DMS153 treated with DMSO at 0.1 percent for 48 hours (cell line): ENCODE measurements at regions not wholly inside any gene's neighbourhood (a gene's known extent, or its start where the extent isn't known, plus 50 kb on each side); places are given as distances from the start of the nearest gene placed in this dataset.

Experiments
- DNase-seq: peaks from one replicate; lab custom pipeline; 2025; ENCODE audit not compliant: unreplicated experiment; lab: John Stamatoyannopoulos, UW

DNA sequence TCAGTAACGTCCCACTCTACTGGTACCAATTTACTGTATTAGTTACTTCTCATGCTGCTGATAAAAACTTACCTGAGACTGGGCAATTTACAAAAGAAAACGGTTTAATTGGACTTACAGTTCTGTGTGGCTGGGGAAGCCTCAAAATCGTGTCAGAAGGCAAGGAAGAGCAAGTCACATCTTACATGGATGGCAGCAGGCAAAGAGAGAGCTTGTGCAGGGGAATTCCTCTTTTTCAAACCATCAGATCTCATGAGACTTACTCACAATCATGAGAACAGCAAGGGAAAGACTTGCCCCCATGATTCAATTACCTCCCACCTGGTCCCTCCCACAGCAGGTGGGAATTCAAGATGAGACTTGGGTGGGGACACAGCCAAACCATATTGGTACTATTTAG, 908.2 kb upstream of the NR2F2 start:
- no peak for DNase-seq

GRCh38 chr15:95425859-95426258, 904.6 kb upstream of the NR2F2 start:
- no peak for DNase-seq

DNA sequence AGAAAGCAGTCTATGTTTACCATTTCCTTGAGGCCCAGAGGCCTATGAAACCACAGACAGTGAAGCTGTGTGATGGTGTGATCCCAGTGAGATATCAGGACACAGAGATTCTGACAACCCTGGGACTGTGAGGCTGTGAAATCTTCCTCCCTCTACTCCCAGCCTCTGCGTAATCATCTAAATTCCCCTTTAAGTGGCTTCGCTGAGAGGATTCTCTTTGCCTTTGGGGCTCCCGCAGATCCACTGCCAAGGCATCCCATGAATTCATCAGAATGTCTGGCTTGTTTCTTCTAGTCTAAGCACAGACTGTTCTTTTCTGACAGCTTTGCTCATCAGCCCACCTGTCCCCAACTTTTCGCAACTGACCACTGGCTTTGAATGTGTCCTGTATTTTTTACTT, 901.2 kb upstream of the NR2F2 start:
- DNase-seq: no peak

DNA sequence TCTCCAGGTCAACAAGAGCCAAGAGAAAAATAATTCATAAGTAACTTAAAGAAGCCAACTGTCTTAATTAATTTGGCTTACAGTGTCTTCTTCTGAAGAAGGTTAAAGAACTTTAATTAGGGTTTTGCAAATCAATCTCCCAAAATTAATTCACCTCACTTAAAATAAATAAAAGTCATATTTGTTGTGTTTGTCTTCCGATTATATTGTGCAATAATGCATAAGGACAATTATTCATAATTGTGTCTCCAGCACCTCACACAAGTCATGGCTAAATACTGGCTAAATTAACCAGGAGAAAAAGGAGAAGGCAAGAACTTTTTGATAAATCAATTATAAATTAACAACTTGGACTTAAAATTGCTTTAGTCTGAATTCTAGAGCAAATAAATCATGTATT, 899.0 kb upstream of the NR2F2 start:
- DNase-seq: no peak

DNA sequence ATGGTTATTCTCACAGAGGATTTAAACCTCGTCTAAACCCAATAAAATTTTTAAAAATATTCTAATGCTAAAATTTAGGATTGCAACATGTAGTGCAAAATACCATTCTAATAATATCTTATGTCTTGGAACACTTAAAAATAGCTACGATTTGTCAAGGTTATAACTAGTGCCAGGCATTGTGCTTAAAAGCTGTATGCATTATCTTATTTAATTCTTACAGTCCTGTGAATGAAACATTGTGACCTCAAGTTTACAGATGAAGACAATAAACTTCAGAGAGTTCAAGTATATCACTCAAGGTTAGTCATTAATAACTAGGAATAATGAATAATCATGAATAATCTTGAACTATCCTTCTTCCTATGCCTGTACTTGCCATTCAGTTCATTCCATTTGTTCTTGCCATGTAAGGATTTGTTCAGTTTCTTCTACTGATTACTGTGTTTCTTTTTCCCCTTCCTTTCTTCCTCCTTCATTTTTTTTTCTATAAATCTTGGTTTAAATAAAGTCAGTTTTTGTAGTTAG, 897.6 kb upstream of the NR2F2 start:
- DNase-seq: no peak

- no peak for DNase-seq
These were observed 890.6 kb upstream of the NR2F2 start for GRCh38 chr15:95439922-95440376.

- DNase-seq: no peak
These were observed 889.8 kb upstream of the NR2F2 start for GRCh38 chr15:95440712-95441111.

GRCh38 chr15:95442107-95442719, 888.3 kb upstream of the NR2F2 start:
- DNase-seq: no peak

DNA sequence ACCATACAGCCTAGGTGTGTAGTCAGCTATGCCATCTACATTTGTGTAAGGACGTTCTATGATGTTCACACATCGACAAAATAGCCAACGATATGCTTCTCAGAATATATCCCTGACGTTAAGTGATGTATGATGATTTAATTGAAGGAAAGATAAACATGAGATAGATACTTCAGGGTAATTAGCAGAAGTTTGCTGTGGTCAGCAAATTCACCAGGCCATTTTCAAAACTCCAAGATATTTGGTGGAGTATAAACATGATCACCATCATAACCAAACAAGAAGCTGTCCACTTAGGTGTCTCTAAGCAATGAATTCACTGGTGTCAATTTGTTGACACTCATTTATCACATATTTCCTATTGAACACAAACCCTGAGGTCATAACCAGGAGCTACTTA, 885.6 kb upstream of the NR2F2 start:
- no peak for DNase-seq

- no peak for DNase-seq
These were observed 883.6 kb upstream of the NR2F2 start for GRCh38 chr15:95446854-95447253.

GRCh38 chr15:95447486-95447885, 883.0 kb upstream of the NR2F2 start:
- DNase-seq: no peak

DNA sequence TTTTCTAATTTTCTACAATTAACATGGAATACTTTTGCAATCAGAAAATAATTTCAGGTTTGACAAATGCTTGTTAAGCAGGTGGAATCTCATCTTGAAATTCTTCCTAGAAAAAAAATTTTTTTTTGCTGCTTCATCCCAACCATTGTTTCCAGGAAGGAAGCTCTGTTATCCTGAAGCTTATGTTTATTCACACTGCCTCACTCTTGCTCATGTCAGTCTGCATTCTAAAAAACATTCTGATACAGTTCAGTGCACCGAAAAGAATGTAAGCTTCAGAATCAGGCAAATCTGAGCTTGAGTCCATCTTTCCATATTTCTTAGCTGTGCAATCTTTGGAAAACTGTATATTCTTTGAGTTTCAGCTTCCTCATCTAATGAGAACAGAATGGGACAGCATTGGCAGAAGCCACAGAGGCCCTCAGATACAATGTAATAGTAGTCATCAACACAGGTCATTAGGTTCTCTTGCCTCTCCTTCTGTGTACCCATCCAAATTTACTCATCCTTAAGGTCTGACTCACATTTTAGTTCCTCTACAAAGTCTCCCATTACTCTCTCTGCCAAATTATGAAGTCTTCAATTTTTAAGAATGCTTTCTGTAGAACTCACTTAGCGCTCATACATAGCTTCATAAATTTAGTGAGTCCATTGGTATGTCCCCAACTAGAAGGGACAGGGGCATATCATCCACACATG, 881.8 kb upstream of the NR2F2 start:
- DNase-seq: no peak

DNA sequence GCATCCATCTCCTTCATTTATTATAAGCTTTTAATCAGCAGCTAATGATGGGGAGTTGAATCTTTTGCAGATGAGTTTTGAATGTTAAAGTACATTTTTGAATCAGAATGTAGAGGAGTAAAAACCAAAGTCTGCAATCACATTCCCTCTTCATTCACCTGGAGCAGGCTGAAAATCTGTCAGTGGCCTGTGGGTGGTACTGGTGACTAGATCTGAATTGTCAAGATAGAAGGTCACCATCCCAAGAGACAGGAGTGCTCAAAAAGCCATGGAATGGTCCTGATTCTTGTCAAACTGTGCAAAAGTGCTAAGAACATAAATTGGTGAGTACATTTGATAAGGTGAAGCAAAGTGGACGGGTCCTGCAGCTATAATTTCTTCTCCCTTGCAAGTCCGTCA, 881.3 kb upstream of the NR2F2 start:
- DNase-seq: no peak

GRCh38 chr15:95450413-95450812, 880.1 kb upstream of the NR2F2 start:
- DNase-seq: no peak

GRCh38 chr15:95451938-95452337, 878.6 kb upstream of the NR2F2 start:
- no peak for DNase-seq

DNA sequence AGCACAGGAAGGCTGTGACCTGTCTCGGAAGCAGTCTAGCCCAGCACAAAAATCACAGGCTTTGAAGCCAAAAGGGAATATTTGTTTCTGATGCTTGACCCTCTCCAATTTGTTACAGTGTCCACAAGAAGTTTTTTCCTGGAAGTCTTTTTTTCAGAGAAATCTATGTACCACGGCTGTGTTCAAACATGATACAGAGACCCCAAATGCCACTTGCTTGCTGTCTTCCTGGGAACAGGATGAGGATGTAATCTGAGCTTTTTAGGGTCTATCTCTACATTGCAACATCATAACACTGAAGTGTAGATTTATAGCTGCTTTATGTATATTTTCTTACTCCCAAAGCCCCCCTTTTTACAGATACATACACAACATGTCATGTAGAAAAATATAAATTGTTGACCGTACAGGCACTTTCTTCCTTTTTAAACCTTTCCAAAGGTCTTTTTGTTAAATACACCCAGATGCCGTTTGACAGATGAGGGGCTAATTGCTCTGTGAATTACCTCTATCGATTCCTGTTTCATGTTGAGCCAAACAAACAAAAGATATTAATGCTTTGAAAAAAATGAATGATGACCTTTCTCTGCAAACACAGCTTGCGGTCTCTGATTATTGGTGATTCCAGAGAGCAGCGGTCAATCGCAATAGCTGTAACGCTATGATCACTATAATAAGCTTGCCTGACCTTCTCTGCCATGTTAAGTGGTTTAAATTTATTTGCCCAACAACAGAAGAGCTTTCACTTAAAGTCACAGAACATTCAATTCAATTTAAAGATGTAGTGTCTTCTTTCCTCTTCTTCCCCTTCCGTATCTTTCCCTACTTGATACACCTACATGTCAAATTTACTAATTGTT, 875.9 kb upstream of the NR2F2 start:
- no peak for DNase-seq

DNA sequence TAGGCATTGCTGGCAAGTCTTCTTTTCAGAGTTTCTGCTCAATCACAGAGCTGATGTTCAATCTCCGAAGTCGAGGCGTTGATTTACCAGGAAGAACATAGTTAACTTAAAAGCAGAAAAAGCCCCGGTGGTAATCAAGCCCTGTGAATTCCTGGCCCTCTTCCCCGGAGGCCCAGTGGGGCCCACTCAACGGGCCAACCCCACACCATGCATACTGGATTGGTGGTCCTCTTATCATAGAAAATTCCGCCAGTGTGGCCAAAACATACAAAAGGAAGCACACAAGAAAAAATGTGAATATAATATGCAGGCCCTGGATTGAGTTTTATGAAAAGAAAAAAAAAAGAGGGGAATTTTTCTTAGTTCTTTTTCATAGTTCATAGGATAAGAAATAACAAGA, 873.0 kb upstream of the NR2F2 start:
- no peak for DNase-seq

- no peak for DNase-seq
These were observed 871.8 kb upstream of the NR2F2 start for GRCh38 chr15:95458721-95459120.

- DNase-seq: no peak
These were observed 871.2 kb upstream of the NR2F2 start for GRCh38 chr15:95459273-95459672.

- no peak for DNase-seq
These were observed 866.0 kb upstream of the NR2F2 start for GRCh38 chr15:95464509-95464908.

DNA sequence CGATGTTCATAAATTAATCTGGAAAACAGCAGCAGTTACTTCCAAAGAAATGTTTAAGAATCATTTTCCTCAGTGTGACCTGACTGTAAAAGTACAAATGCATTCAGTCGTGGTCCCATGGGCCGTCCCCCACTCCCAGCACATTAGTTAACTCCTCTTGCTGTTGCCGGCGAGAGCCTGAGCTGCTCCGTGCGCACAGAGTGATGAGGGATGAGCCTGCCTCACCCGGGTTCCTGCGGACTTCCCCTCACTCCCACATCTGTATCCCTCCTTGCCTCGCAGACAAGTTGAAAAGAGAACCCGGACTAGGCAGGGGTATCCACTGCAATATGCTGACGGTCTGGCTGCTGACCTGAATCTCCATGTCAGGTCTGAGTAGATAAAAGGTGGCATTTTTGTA, 861.7 kb upstream of the NR2F2 start:
- DNase-seq: no peak

GRCh38 chr15:95469496-95470000, 861.0 kb upstream of the NR2F2 start:
- DNase-seq: no peak
